ENCODE measurements at regions not wholly inside any gene's neighbourhood (a gene's known extent, or its start where the extent isn't known, plus 50 kb on each side); places are given as distances from the start of the nearest gene placed in this dataset.
"Not testable (repeated sequence)": the region's sequence is repeated elsewhere in the genome, so short reads cannot be mapped to it uniquely, and the experiment has no call there.

DNA sequence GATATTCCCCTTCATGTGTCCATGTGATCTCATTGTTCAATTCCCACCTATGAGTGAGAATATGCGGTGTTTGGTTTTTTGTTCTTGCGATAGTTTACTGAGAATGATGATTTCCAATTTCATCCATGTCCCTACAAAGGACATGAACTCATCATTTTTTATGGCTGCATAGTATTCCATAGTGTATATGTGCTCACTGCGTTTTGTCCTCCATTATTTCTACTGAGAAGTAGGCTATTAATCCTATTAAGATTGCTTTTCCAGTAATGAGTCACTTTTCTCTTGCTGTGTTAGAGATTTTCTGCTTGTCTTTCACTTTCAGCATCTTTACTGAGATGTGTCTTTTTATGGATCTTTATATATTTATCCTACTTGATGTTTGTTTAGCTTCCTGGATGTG, 492.1 kb downstream of the SUCLG1 start:
- TF ChIP-seq, protein P1, sequence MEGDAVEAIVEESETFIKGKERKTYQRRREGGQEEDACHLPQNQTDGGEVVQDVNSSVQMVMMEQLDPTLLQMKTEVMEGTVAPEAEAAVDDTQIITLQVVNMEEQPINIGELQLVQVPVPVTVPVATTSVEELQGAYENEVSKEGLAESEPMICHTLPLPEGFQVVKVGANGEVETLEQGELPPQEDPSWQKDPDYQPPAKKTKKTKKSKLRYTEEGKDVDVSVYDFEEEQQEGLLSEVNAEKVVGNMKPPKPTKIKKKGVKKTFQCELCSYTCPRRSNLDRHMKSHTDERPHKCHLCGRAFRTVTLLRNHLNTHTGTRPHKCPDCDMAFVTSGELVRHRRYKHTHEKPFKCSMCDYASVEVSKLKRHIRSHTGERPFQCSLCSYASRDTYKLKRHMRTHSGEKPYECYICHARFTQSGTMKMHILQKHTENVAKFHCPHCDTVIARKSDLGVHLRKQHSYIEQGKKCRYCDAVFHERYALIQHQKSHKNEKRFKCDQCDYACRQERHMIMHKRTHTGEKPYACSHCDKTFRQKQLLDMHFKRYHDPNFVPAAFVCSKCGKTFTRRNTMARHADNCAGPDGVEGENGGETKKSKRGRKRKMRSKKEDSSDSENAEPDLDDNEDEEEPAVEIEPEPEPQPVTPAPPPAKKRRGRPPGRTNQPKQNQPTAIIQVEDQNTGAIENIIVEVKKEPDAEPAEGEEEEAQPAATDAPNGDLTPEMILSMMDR (IDR thresholded peaks at IDR 0.05) = not testable (repeated sequence)
- TF ChIP-seq POLR2A (IDR thresholded peaks at IDR 0.05) = not testable (repeated sequence)

All from body of pancreas (tissue), 4 donors.